ENCODE measurements at regions not wholly inside any gene's neighbourhood (a gene's known extent, or its start where the extent isn't known, plus 50 kb on each side); places are given as distances from the start of the nearest gene placed in this dataset.
A peak's percentile ranks its signal among the peaks of the same experiment; 100 is the strongest.

DNA sequence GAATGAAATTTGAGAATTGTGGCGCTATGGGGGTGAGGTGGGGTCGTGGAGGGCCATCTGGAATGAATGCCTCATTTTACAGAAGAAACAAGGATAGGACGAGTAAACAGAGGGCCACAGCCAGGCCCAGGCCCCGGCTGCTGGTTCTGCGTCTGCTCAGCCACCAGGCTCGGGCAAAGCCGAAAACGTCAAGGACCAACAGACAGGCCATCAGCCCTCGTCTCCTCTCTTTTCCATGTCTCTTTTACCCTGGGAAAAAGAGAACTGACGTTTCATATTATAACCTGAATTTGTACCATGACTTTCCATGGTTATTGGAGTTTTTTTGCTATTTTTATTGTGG, 212.4 kb upstream of the ARID1B start:
- intact Hi-C loops (cut with DNase I) = loop anchor here in 1 of 2 donors (10.0 kb wide), 2 partner anchors 210 to 480 kb away; partner anchors contain the start of gene ARID1B
- Histone ChIP-seq H3K36me3 (no peaks in the 10 kb centered on the region), H3K4me1 (no peaks in the 10 kb centered on the region), H3K27me3 (no peaks in the 10 kb centered on the region), H3K27ac (no peak overlapping the region), H3K9me3 (no peaks in the 10 kb centered on the region), H3K4me3 (no peak overlapping the region)
- ATAC-seq (no peak), DNase-seq (no peak)
- TF ChIP-seq POLR2A (IDR thresholded peaks at IDR 0.05) = no peak
- TF ChIP-seq, protein P1, sequence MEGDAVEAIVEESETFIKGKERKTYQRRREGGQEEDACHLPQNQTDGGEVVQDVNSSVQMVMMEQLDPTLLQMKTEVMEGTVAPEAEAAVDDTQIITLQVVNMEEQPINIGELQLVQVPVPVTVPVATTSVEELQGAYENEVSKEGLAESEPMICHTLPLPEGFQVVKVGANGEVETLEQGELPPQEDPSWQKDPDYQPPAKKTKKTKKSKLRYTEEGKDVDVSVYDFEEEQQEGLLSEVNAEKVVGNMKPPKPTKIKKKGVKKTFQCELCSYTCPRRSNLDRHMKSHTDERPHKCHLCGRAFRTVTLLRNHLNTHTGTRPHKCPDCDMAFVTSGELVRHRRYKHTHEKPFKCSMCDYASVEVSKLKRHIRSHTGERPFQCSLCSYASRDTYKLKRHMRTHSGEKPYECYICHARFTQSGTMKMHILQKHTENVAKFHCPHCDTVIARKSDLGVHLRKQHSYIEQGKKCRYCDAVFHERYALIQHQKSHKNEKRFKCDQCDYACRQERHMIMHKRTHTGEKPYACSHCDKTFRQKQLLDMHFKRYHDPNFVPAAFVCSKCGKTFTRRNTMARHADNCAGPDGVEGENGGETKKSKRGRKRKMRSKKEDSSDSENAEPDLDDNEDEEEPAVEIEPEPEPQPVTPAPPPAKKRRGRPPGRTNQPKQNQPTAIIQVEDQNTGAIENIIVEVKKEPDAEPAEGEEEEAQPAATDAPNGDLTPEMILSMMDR (IDR thresholded peaks at IDR 0.05) = no peak
- 58% methylated on average over 9 of the region's 10 CpGs for WGBS (ENCODE audit: insufficient coverage, low coverage, low lambda C conversion rate, missing lambda C conversion rate)

DNA sequence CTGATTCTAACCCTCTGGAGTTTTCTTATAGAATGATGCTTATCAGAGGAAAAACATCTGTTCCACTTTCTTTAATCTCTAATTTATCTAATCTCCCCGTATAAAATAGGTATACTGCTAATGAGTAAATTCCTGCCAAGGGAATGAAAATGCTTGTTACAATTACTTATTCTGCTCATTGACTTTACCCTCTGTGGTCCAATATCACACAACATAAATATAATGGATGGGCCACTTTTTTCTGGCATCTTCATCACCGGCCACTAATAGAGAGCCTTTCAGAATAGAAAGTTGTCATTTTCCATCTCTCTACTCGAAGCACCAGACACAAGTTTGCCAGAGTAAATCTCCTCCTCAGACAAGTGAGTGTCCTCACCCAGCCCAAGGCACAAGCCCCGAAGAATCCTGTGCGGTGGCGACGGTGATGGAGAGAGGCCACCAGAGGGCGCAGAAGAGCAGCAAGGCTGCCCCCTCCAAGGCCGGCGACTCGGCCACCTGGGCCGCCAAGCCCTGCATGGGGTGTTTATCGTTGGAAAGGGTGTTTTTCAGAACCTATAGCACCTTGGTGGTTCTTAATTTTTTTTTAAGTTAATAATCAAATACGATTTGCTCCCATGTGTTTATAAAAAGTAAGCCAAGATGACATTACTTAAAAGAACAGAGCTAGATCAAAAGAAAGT, 212.9 kb upstream of the ARID1B start:
- no peaks in the 10 kb centered on the region for H3K9me3 ChIP-seq
- intact Hi-C loops (cut with DNase I) = loop anchor here in 1 of 2 donors (10.0 kb wide), 2 partner anchors 211 to 481 kb away; partner anchors contain the start of gene ARID1B
- H3K36me3 ChIP-seq = no peaks in the 10 kb centered on the region
- no peaks in the 10 kb centered on the region for H3K4me1 ChIP-seq
- no peak for TF ChIP-seq POLR2A (IDR thresholded peaks at IDR 0.05)
- TF ChIP-seq, protein P1 (IDR thresholded peaks at IDR 0.05) = peak; percentile 89 to 96 (median 95)
- no peak overlapping the region for H3K4me3 ChIP-seq
- WGBS (ENCODE audit: insufficient coverage, low coverage, low lambda C conversion rate, missing lambda C conversion rate) = under 1% methylated on average over 11 of the region's 14 CpGs
- DNase-seq (peak; percentile 81 to 84 (median 81)), ATAC-seq (peak; percentile 98 to 100 (median 100))
- H3K27me3 ChIP-seq = no peaks in the 10 kb centered on the region
- no peak overlapping the region for H3K27ac ChIP-seq

GRCh38 chr6:156563714-156564113, 213.5 kb upstream of the ARID1B start:
- no peak for ATAC-seq
- no peak overlapping the region for H3K27ac ChIP-seq
- intact Hi-C loops (cut with DNase I) = loop anchor here in 1 of 2 donors (10.0 kb wide), 2 partner anchors 211 to 481 kb away; partner anchors contain the start of gene ARID1B
- H3K9me3 ChIP-seq = no peaks in the 10 kb centered on the region
- no peak overlapping the region for H3K4me3 ChIP-seq
- H3K36me3 ChIP-seq = no peaks in the 10 kb centered on the region
- no peaks in the 10 kb centered on the region for H3K4me1 ChIP-seq
- 51% methylated on average over 7 of the region's 9 CpGs for WGBS (ENCODE audit: insufficient coverage, low coverage, low lambda C conversion rate, missing lambda C conversion rate)
- TF ChIP-seq, protein P1 (IDR thresholded peaks at IDR 0.05) = no peak
- TF ChIP-seq POLR2A (IDR thresholded peaks at IDR 0.05) = no peak
- no peak for DNase-seq
- H3K27me3 ChIP-seq = no peaks in the 10 kb centered on the region

GRCh38 chr6:156562636-156563035, 214.5 kb upstream of the ARID1B start:
- ATAC-seq (no peak), DNase-seq (no peak)
- Histone ChIP-seq H3K27me3 (no peaks in the 10 kb centered on the region), H3K27ac (no peak overlapping the region), H3K4me1 (no peaks in the 10 kb centered on the region), H3K4me3 (no peak overlapping the region), H3K36me3 (no peaks in the 10 kb centered on the region), H3K9me3 (no peaks in the 10 kb centered on the region)
- no peak for TF ChIP-seq POLR2A (IDR thresholded peaks at IDR 0.05)
- TF ChIP-seq, protein P1 (IDR thresholded peaks at IDR 0.05) = no peak
- intact Hi-C loops (cut with DNase I) = loop anchor here in 1 of 2 donors (10.0 kb wide), 2 partner anchors 212 to 482 kb away; partner anchors contain the start of gene ARID1B
- 89% methylated on average over 5 of the region's 9 CpGs for WGBS (ENCODE audit: insufficient coverage, low coverage, low lambda C conversion rate, missing lambda C conversion rate)
